HG02678 (cell line): ENCODE measurements at regions not wholly inside any gene's neighbourhood (a gene's known extent, or its start where the extent isn't known, plus 50 kb on each side); places are given as distances from the start of the nearest gene placed in this dataset.

Source experiments
- ATAC-seq: cut with Tn5 transposase; IDR thresholded peaks from one replicate; pipeline ENCODE4 v1.9.1; 2021; ENCODE audit warnings: mild to moderate bottlenecking, moderate library complexity; ENCODE audit not compliant: unreplicated experiment

DNA sequence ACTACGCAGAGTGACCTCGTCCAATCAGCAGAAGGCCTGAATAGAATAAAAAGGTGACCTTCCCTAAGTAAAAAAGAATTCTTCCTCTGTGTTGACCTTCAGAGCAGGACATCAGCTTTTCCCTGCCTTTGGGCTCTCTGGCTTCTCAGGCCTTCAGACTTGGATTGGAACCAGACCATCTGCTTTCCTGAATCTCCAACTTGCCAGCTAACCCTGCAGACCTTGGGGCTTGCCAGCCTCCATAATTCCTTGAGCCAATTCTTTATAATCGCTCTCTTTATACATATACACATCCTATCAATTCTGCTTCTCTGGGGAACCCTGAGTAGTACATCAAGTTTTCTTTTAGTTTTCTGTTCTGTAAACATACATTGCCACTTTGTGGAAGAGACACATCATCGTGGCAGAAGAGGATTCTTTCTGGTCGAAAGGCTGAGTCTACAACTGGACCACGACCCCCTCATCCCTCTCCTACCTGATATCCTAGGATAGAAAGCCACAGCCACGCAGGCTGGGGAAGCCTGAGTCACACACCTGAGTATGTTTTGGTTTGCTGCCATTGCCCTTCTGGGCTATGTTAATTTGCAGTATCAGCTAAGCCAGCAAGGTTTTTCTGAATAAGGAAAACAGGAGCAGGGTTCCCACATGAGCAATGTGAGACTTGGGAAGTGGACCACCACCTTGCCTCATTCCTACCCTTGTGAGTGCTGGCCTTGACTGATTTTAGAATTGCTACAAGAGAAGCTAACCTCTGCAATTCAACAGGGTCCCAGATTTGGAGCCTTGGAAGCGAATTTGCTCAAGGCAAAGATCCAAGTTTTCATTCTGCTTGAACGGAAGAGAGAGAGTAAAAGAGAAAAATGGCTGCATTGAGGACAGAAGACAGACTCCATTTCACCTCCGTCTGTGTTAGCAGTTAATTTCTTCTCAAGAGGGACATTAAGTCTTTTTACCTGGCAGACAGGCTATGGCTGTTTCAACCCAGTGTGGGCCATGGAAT lies 445.2 kb upstream of the FZD8 start:
- ATAC-seq, result no peak

- ATAC-seq, result no peak
Observed at GRCh38 chr10:36075196-36075595, 433.1 kb upstream of the FZD8 start.

DNA sequence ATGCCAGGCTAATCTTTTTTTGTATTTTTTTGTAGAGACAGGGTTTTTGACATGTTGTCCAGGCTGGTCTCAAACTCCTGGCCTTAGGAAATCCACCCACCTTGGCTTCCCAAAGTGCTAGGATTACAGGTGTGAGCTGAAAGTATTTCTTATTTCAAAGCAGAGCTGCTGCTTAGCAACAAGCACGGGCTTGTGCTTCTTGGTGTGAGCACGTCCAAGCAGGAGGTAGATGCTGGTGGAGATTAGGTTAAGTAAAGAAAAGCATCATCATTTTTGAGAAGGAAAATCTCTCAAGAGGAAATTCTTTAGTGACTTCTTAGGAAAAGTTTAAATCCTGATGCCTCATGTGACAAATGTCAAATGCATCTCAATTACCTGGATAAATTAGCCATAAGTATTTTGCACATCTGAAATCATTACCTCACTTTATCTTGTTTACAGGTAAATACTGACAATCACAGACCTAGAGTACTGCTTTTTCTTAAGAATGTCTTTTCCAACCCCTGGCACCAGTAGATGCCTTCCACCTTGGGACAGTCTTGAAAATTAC lies 431.8 kb upstream of the FZD8 start:
- ATAC-seq, result no peak

GRCh38 chr10:36068542-36068941 lies 426.4 kb upstream of the FZD8 start:
- no peak for ATAC-seq

GRCh38 chr10:36067748-36068147 lies 425.7 kb upstream of the FZD8 start:
- ATAC-seq, result no peak

DNA sequence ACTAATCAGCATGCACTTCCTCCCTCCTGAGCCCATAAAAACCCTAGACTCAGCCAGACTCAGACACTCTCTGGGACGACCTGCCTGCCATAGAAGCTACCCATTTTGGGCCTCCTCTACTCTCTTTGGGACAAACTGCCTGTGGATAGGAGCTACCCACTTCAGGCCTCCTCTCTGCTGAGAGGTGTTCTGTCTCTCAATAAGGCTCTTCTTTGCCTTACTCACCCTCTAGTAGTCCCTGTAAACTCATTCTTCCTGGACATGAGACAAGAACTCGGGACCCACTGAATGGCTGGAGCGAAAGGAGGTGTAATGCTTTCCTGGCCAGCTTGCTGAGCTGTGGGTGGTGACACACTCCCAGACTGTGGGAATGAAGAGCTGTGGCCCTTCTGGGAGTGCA lies 424.8 kb upstream of the FZD8 start:
- no peak for ATAC-seq

- no peak for ATAC-seq
Observed at GRCh38 chr10:36066102-36066501, 424.0 kb upstream of the FZD8 start.

DNA sequence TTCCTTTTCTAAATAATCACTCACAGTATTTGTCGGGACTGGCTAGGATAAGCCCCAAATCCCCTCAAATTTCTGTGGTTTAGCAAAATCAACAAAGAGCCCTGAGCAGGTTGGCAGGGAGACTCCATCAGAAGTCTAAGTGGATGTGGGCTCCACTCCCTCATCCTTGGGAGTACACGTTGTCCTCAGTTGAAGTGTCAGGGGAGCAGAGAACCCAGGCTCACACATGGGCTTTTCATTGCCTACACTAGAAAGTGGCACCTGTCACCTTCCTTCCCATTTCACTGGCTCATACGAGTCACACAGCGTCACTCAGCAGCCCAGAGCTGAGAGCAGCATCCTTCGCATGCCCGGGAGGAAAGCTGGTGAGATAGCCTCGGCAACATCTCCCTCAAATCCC lies 421.3 kb upstream of the FZD8 start:
- ATAC-seq, result no peak

DNA sequence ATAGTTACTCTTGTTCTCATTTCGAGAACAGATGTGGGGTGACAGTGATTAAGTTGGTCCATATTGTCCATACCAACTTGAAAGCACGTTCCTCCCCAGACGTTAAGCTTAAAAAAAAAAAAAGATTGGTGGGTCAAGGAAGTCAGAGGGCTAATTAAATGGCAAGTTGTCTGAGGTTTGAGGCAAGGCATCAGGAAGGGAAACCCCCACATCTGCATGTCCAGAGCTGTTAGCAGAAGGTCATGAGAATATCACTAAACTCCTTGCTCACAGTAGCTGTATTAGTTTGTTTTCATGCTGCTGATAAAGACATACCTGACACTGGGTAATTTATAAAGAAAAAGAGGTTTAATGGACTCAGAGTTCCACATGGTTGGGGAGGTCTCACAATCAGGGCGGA lies 415.6 kb upstream of the FZD8 start:
- no peak for ATAC-seq

- no peak for ATAC-seq
Observed at GRCh38 chr10:36057180-36057579, 415.1 kb upstream of the FZD8 start.

DNA sequence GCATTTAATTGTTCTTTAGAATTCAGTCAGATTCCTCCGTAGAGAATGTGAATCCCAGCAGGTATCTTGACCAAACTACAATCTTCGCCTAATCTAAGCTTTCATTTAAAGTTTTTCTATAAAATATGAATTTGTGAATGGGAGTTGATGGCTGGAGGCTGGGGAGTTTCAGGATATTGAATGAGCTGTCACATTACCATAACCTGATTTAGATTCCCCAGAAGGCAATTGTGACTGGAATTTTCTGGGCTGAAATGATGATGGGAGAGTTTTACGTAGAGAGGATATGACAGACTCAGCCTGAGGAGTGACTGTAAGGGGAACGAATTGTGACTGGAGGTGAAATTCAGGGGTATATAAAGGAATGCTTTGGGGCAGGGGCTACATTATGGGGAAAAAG lies 411.7 kb upstream of the FZD8 start:
- no peak for ATAC-seq

- no peak for ATAC-seq
Observed at GRCh38 chr10:36053271-36053670, 411.2 kb upstream of the FZD8 start.

DNA sequence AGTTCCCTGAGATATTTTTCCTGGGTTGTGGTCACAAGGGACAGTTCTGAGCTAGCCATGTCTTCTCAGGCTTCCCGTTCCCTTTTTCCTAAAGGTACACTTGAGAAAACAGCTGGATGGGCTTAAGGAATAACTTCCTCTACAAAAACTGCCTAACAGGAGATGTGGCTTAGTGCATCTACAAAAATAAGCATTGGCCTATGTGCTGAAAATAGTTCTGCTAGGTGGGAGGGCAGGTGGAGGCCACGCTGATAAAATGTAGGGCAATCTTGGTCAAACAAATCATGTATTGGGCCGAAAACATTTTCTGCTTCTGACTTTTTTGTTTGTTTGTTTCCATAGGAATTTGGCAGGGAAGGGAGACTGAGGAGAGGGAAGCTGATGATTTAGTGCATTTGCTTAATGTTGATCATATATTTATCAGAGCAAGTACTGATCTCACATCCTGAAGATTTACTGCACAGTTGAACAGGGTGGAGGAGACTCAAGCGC lies 409.4 kb upstream of the FZD8 start:
- no peak for ATAC-seq

DNA sequence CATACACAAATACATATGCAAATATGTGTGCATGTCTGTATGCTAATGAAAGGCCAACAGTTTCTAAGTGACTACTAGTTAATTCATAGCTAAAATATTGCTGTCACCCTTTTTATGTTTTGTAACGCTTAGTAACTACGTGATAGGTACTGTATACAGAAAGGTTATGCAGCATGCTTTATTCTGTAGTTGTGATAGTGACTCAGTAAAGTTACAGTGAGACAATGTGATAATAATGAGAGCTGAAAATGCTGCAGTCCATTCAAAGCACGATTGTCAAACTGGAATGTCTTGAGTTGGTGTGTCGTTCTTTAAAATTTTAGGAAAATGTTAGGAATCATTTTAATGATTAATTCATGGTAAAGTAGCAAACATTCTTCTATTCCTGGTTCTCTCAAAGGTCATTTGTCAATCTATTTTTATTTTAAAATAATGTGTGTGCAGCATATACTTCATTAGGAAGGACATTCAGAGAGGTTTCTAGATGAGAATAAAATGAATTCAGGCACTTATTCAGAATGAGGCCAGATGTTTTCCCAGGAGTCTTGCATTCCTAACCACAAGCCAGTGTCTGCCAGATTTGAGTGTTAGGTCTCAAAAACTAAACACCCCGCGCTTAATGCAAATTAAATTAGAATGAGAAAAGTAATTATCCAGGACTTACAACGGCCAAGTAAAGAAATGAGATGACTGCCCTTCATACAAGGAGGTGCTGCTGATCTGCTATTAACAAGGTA lies 408.8 kb upstream of the FZD8 start:
- no peak for ATAC-seq

GRCh38 chr10:36048780-36049179 lies 406.7 kb upstream of the FZD8 start:
- ATAC-seq, result no peak

DNA sequence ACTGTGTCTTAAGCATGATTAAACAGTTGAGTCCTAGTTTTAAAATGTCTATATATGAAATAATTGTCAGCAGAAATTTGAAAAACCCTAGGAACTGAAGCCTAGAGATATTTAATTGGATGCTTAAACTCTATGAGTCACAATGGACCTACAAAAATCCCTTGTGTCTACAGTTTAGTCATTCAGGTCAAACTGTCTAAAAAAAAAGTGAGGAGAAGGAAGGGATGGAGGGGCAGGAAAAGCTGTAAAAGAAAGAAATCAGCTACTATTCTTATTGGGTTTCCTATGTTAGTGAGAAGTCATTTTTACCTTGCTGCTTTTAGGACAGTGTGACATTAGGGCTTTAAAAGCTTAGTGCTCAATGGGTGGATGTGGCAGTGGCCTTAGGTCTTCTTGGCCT lies 406.1 kb upstream of the FZD8 start:
- ATAC-seq, result no peak

DNA sequence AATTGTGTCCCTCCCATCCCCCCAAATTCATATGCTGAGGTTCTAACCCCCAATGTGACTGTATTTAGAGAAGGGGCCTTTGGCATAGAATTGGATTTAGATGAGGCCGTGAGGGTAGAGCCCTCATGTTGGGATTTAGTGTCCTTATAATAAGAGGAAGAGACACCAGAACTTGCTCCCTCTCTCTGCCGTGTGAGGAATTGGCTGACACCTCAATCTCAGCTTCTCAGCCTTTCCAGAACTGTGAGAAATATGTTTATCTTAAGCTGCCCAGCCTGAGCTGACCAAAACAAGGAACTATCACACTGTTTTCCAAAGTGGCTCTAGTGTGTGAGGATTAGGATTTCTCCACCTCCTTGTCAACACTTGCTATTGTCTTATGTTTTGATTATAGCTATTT lies 400.0 kb upstream of the FZD8 start:
- ATAC-seq, result no peak

DNA sequence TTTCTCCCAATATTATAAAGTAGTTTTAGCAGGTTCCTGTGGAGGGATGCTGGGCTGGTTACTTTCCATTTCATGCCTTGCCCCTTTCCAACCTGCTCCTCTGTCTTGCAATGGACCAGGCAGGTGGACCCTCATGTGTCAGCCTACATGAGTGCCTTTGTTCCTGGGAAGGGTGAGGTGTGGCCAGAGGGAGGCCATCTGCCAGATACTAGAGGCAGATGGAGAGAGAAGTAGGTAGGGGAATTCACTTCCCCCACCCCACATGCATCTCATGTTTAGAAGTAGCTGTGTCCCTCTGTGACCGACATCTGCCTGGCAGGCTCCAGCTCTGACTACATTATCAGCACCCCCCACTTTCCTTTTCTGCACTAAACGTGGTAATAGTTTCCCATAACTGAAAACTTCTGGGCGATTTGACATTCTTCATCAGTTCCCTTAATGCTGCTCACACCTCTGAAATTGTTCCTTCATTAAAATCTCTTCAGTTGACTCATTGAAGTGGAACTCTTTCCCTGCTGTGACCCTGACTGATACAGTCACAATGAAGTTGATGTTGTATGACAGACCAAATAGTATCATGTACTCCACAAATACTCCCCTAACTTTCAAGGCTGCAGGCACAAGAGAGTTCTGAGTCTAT lies 396.3 kb upstream of the FZD8 start:
- no peak for ATAC-seq

DNA sequence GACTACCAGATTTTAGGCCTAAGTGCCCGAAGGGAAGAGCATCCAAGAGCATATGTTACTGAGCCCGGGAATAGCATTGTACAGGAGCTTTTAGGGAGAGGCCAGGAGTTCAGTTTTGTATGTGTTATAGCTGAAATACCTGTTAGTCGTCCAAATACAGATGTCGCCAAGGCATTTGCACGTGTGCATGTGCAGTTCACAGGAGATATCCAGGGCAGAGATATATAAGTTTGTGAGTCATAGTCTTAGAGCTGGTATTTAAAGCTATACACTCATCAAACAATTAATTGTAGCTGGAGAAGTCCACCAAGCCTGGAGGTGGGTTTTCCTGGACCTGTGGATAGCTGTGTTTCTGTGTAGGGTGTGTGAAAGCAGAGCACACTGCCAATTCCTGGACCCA lies 394.0 kb upstream of the FZD8 start:
- no peak for ATAC-seq

GRCh38 chr10:36033808-36034207 lies 391.7 kb upstream of the FZD8 start:
- no peak for ATAC-seq

- no peak for ATAC-seq
Observed at GRCh38 chr10:36030516-36030915, 388.4 kb upstream of the FZD8 start.
